ENCODE measurements at regions not wholly inside any gene's neighbourhood (a gene's known extent, or its start where the extent isn't known, plus 50 kb on each side); places are given as distances from the start of the nearest gene placed in this dataset.

GRCh38 chr10:128689667-128690066 is 563.4 kb upstream of the MKI67 start:
- no peak for DNase-seq

DNA sequence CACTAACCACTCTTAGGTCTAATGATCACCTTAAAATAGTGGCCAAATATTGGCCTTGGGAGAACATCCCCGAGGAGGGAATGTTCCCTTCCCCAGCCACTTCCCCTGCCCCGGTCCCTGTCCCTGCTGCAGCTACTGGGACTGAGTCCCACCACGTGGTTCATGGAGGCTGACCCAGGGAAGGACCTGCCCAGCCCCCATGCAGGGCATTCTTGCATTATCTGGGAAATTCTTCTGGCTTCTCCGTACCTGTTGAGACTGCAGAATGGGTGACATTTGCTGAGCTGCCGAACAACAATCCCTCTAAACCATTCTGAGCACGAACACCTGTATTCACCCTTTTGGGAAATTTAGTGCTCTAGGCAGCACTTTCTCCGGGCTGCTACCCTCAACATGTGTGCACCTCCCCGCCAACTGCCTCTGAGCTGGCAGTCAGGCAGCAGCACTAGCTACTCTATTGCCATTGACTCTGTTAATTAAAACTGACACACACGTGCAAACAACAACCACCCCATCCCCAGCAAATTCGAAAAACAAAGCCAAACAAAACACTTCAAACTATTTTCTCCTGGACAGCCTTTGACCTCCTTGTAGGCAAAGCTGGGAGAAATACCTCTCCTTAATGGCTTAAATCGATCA is 567.4 kb upstream of the MKI67 start:
- no peak for DNase-seq

- DNase-seq: no peak
Measured at GRCh38 chr10:128694168-128694850, 568.1 kb upstream of the MKI67 start.

GRCh38 chr10:128694851-128695725 is 568.9 kb upstream of the MKI67 start:
- no peak for DNase-seq

- no peak for DNase-seq
Measured at GRCh38 chr10:128695931-128696330, 569.7 kb upstream of the MKI67 start.

DNA sequence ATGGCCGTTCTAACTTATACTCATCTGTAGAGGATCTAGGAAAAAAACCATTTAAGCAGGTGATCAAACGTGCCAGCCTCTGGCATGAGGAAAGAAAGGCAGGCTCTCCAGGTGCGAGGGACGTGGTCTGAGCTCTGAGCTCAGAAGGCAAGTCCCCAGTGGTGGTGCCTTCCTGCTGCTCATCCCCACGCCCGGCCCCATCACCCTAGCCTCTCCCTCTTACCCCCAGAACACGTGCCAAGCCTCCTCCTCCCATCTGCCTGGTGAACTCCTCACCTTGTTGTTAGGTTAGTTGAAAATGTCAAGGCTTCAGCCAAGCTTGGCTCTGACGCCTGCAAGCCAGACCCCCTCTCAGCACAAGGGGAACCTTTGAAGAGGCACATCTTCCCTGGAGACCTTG is 571.2 kb upstream of the MKI67 start:
- no peak for DNase-seq

GRCh38 chr10:128701381-128701780 is 575.2 kb upstream of the MKI67 start:
- no peak for DNase-seq

- no peak for DNase-seq
Measured at GRCh38 chr10:128701837-128702236, 575.6 kb upstream of the MKI67 start.

DNA sequence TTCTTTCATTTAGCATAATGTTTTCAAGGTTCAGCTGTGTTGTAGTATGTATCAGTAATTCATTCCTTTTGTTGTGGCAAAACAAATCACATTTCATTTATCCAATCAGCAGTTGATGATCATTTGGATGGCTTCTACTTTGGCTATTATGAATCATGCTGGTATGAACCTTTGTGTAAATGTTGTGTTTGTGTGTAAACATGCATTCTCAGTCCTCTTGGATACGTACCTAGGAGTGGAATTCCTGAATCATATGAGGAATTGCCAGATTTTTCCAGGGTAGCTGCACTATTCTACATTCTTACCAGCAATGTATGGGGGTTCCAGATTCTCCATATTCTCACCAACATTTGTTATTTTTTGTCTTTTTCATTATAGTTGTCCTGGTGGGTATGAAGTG is 578.5 kb upstream of the MKI67 start:
- no peak for DNase-seq

- DNase-seq: no peak
Measured at GRCh38 chr10:128708182-128708581, 582.0 kb upstream of the MKI67 start.

DNA sequence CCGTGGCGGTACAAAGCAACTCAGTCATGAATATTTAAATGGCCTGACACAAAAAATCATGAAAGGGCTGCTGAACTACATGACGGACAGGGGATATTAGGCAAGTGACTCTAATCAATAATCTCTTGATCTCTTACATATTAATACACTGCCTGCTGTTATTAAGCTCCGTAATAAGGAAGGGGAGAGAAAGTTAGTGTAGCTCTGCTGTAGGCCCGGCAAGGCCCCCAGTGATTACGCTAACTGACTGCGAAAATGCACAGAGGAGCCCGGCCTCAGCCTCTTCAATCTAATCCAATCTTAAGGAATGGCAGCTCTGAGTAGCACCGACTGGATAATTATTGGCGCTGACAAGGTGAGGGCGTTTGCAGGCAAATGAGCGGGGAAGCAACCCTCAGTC is 583.5 kb upstream of the MKI67 start:
- DNase-seq: no peak

GRCh38 chr10:128710098-128710797 is 584.0 kb upstream of the MKI67 start:
- DNase-seq: no peak

- DNase-seq: no peak
Measured at GRCh38 chr10:128710798-128711183, 584.6 kb upstream of the MKI67 start.

- DNase-seq: no peak
Measured at GRCh38 chr10:128711806-128712205, 585.6 kb upstream of the MKI67 start.

DNA sequence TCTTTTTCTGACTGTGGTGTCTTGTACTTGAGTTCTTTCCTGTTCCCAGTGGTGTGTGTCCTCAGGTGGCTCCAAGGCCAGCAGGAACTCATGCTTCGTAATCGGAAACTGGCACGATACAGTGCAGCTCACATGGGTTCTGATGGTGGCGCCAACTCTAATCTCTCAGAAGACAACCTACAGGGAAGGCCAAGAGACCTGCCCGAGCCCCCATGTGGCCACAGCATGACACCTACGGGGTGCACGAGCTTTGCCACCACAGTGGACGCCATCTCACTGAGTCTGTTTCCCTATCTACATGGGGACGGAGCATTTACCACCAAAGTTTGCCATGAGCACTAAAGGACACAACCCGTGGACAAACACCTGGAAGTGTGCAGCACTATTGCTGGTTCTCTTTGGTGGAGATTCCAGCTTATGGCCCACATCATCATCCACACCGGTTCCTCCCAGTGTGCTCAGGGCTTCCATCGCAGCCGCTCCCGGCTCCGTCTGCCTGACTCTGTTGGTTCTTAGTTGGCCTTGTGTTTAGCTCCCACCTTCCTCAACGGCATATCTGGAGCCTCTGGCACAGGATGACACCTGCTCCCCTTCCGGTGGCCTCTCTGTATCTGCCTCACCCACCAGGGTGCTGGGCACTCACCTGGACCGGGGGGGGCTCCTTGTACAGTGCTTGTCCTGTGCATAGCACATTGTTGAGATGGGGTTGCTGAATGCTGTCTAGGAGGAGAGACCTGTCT is 586.6 kb upstream of the MKI67 start:
- no peak for DNase-seq

- no peak for DNase-seq
Measured at GRCh38 chr10:128713471-128713870, 587.2 kb upstream of the MKI67 start.

DNA sequence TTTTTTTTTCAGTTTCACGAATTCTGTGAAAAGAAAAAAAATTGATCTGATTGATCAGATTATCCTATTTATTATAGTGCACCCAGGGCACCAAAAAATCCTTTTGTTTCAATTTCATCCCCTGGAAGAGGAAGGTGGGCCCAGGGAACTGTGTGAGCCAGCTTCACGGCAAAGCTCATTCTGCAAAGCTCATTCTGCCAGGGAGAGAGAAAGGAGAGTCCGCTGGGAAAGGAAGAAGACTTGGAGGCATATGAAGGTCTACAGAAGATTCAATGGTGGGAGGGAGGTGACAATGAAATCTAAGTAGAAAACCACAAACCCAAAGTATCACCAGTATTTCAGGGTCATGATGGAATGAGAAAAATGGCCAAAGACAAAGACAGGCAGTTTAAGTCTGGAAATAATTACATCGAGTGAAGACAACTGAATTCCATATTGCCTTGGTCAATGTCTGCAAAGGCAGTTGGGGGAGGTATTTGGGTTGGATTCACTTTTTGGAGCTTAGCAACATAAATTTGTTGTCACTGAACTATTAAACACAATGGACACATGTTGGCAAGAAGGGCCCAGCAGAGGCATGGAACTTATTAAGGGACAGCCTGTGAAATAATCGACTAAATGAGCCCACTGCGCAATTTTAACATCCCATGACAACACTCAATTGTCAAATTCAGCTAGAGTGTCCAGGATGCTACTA is 587.8 kb upstream of the MKI67 start:
- DNase-seq: no peak

GRCh38 chr10:128714644-128715415 is 588.6 kb upstream of the MKI67 start:
- no peak for DNase-seq

DNA sequence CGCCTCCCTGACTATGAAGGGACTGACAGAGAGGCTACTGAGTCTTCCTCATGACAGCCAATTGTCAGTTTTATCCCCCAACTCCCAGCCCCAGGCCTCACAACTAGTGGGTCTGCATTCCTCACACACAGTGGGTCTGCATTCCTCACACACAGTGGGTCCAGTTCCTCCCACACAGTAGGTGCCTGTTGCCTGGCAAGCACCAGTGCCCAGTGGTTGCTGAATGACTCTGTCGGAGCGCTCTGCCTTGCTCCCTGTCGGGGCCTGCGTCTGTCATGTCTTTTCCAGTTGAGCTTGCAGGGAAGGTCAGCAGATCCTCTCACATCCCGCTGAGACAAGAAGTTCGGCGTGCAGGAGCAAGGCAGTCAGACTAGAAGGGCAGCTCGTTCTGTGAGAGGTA is 590.0 kb upstream of the MKI67 start:
- no peak for DNase-seq

DNA sequence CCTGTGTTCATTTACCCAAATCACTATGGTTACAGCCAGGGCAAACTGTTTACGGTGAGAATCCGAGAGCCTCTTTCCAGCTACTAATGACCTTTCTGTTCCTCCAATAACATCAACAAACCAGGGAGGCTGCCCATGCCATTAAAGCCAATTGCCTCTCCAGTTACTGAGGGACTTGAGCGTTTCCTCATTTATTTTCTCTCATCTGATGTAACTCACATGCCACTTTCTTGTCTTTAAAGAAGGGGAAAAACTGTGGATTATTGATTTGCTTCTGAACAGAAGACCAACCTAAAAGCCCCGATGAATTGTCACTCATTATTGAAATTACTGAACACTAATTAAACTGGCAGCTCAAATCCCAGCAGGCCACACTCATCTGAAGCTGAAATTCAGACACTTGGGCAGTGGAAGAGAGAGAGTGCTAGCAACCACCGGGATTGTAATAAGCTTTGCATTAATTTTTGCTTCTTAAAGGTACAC is 595.8 kb upstream of the MKI67 start:
- DNase-seq: peak; percentile 41

- no peak for DNase-seq
Measured at GRCh38 chr10:128722947-128723346, 596.7 kb upstream of the MKI67 start.

Measured in NCI-H2029 treated with DMSO at 0.1 percent for 48 hours (cell line).